ENCODE measurements at regions not wholly inside any gene's neighbourhood (a gene's known extent, or its start where the extent isn't known, plus 50 kb on each side); places are given as distances from the start of the nearest gene placed in this dataset.

- TF ChIP-seq CTCF (IDR thresholded peaks at IDR 0.05; ENCODE audit: low read length) (no peak), EZH2 (IDR thresholded peaks at IDR 0.05; ENCODE audit: borderline replicate concordance, low read length) (no peak)
Measured at GRCh38 chr1:178573330-178573729, 60.4 kb downstream of the TEX35 start.
